ENCODE measurements at regions not wholly inside any gene's neighbourhood (a gene's known extent, or its start where the extent isn't known, plus 50 kb on each side); places are given as distances from the start of the nearest gene placed in this dataset.

DNA sequence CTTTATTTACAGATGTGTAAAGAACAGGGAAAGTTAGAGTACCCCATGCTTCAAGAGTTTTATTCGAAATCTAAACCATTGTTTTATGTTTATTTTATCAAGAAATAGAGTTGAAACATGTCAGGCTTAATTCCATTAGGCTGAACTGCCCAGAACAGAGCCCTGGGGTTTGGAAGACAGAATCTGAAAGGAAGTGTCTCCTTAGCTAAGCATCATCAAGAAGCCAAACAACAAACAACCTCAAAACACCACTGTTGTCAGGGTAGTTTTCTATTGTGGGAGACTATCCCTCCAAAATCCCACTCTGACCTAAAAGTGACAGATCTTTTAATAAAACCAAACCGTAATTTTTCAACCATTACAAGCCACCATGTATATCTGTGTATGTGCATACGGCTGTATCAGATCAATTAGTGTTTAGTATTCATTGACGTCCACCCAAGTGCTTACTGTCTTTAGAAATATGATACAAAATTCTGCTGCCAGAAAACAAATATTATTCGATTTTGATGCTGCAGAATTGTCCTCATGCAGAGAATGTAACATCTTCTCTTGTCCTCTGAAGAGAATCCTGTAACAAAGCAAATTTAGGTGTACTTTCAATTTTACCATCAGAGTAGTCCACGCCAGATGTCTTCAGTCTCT is 271.9 kb upstream of the TMEM161B start:
- DNase-seq, result no peak
- H3K27me3 ChIP-seq (ENCODE audit: insufficient read depth, low read length, poor library complexity), result no peaks in the 10 kb centered on the region
- H2AFZ ChIP-seq (ENCODE audit: low read depth, low read length), result no peak overlapping the region

DNA sequence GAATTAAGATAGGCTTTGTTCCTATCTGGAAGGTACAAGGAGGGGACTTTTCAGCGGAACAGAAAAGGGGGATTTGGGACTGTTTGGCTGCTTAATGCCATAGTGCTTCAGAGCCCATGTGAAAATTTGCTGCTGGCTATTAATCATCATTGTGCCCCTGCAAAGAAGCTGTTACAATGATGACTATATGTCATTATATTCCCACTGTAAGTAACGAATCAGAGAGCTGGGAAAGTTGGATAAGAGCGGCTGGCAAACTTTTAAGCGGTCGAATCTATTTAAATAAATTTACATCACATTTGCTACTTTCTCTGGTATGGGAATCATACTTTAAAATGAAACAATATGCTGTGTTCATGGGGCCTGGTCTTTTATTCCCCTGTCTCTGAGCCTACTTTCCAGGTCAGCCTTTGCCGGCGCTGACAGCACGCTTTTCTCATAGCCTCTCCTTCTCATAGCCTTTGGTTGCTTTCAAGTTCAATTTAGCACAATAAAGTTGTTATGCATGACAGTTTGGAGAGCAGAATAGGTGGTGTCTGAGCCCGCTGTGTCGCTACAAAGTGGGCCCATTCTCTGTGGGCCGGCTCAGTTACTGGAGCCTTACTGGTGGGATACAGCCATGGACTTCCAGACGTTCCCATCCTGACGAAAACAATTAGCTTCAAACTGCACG is 271.2 kb upstream of the TMEM161B start:
- H3K4me1 ChIP-seq (ENCODE audit: insufficient read depth, low read length), result no peaks in the 10 kb centered on the region
- H3K9ac ChIP-seq (ENCODE audit: low read depth, low read length), result no peak overlapping the region
- H3K27ac ChIP-seq (ENCODE audit: low read length), result no peak overlapping the region
- H3K27me3 ChIP-seq (ENCODE audit: insufficient read depth, low read length, poor library complexity), result no peaks in the 10 kb centered on the region
- H4K20me1 ChIP-seq (ENCODE audit: insufficient read depth, low read length), result no peaks in the 10 kb centered on the region
- no peak overlapping the region for H2AFZ ChIP-seq (ENCODE audit: low read depth, low read length)
- ATAC-seq (ENCODE audit: insufficient read depth, low read depth) (no peak), DNase-seq (no peak)
- no peaks in the 10 kb centered on the region for H3K79me2 ChIP-seq (ENCODE audit: insufficient read depth, low read length)
- no peaks in the 10 kb centered on the region for H3K9me3 ChIP-seq (ENCODE audit: insufficient read depth, low read length, severe bottlenecking)
- H3K4me2 ChIP-seq (ENCODE audit: insufficient read depth, low read length), result no peak overlapping the region
- H3K36me3 ChIP-seq (ENCODE audit: insufficient read depth, low read length), result no peaks in the 10 kb centered on the region
- no peak overlapping the region for H3K4me3 ChIP-seq (ENCODE audit: low read depth in 1 of 2, low read length in 2 of 2)
- TF ChIP-seq EZH2 (IDR thresholded peaks at IDR 0.05; ENCODE audit: borderline replicate concordance, low read depth, low read length, severe bottlenecking), result no peak
- TF ChIP-seq, protein P1, sequence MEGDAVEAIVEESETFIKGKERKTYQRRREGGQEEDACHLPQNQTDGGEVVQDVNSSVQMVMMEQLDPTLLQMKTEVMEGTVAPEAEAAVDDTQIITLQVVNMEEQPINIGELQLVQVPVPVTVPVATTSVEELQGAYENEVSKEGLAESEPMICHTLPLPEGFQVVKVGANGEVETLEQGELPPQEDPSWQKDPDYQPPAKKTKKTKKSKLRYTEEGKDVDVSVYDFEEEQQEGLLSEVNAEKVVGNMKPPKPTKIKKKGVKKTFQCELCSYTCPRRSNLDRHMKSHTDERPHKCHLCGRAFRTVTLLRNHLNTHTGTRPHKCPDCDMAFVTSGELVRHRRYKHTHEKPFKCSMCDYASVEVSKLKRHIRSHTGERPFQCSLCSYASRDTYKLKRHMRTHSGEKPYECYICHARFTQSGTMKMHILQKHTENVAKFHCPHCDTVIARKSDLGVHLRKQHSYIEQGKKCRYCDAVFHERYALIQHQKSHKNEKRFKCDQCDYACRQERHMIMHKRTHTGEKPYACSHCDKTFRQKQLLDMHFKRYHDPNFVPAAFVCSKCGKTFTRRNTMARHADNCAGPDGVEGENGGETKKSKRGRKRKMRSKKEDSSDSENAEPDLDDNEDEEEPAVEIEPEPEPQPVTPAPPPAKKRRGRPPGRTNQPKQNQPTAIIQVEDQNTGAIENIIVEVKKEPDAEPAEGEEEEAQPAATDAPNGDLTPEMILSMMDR (IDR thresholded peaks at IDR 0.05; ENCODE audit: borderline replicate concordance, extremely low read depth, low read length, poor library complexity, severe bottlenecking), result no peak

More for the DNA sequence above, 271.9 kb upstream of the TMEM161B start:
- Histone ChIP-seq H3K79me2 (ENCODE audit: insufficient read depth, low read length) (no peaks in the 10 kb centered on the region), H3K36me3 (ENCODE audit: insufficient read depth, low read length) (no peaks in the 10 kb centered on the region), H3K9me3 (ENCODE audit: insufficient read depth, low read length, severe bottlenecking) (no peaks in the 10 kb centered on the region), H3K27ac (ENCODE audit: low read length) (no peak overlapping the region), H4K20me1 (ENCODE audit: insufficient read depth, low read length) (no peaks in the 10 kb centered on the region), H3K4me2 (ENCODE audit: insufficient read depth, low read length) (no peak overlapping the region), H3K4me3 (ENCODE audit: low read depth in 1 of 2, low read length in 2 of 2) (no peak overlapping the region), H3K9ac (ENCODE audit: low read depth, low read length) (no peak overlapping the region), H3K4me1 (ENCODE audit: insufficient read depth, low read length) (no peaks in the 10 kb centered on the region)
- TF ChIP-seq, protein P1 (IDR thresholded peaks at IDR 0.05; ENCODE audit: borderline replicate concordance, extremely low read depth, low read length, poor library complexity, severe bottlenecking), result no peak
- TF ChIP-seq EZH2 (IDR thresholded peaks at IDR 0.05; ENCODE audit: borderline replicate concordance, low read depth, low read length, severe bottlenecking), result no peak
- no peak for ATAC-seq (ENCODE audit: insufficient read depth, low read depth)

DNA sequence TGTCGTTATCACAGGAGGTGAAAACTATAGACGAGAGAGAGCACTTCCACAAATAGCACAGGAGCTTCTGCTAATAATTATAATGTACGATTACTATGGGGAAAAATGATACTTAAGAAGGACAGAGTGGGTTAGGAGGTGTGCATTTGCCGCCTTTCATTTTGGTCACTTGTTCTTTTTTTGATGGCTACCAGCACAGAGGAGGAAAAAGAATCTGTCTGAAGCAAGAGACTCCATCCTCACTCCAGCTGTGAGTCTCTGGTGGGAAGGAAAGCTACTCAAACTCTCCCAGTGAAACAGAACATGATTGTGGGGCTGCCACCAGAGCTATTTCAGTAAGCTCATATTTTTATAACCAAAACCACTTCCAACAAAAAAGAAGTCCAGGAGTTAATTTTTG is 270.4 kb upstream of the TMEM161B start:
- Histone ChIP-seq H3K79me2 (ENCODE audit: insufficient read depth, low read length) (no peaks in the 10 kb centered on the region), H3K4me1 (ENCODE audit: insufficient read depth, low read length) (no peaks in the 10 kb centered on the region), H2AFZ (ENCODE audit: low read depth, low read length) (no peak overlapping the region), H3K36me3 (ENCODE audit: insufficient read depth, low read length) (no peaks in the 10 kb centered on the region), H4K20me1 (ENCODE audit: insufficient read depth, low read length) (no peaks in the 10 kb centered on the region), H3K9me3 (ENCODE audit: insufficient read depth, low read length, severe bottlenecking) (no peaks in the 10 kb centered on the region), H3K4me3 (ENCODE audit: low read depth in 1 of 2, low read length in 2 of 2) (no peak overlapping the region), H3K9ac (ENCODE audit: low read depth, low read length) (no peak overlapping the region), H3K27me3 (ENCODE audit: insufficient read depth, low read length, poor library complexity) (no peaks in the 10 kb centered on the region), H3K4me2 (ENCODE audit: insufficient read depth, low read length) (no peak overlapping the region), H3K27ac (ENCODE audit: low read length) (no peak overlapping the region)
- ATAC-seq (ENCODE audit: insufficient read depth, low read depth) (no peak), DNase-seq (no peak)
- no peak for TF ChIP-seq EZH2 (IDR thresholded peaks at IDR 0.05; ENCODE audit: borderline replicate concordance, low read depth, low read length, severe bottlenecking)
- TF ChIP-seq, protein P1 (IDR thresholded peaks at IDR 0.05; ENCODE audit: borderline replicate concordance, extremely low read depth, low read length, poor library complexity, severe bottlenecking), result no peak

Data from DND-41 (cell line).